Astrocyte (in vitro differentiated cells and primary cell): ENCODE measurements at regions not wholly inside any gene's neighbourhood (a gene's known extent, or its start where the extent isn't known, plus 50 kb on each side); places are given as distances from the start of the nearest gene placed in this dataset.

Experiments used
- DNase-seq: peaks from one replicate; pipeline ENCODE4 v3.0.0-alpha.2; 2010; ENCODE audit warnings: low read depth
- FAIRE-seq: peaks from 2 replicates; lab custom pipeline; 2011; peaks lifted over from hg19 to GRCh38; lab: Jason Lieb, UNC
- H2AFZ ChIP-seq: 2 replicates; pipeline ENCODE4 v1.6.0; 2012; ENCODE audit warnings: low read depth, low read length, inconsistent platforms
- H3K27ac ChIP-seq: 2 replicates; pipeline ENCODE4 v1.5.1; 2011; ENCODE audit warnings: low read depth, low read length, inconsistent platforms
- H3K27me3 ChIP-seq: 2 replicates; pipeline ENCODE4 v1.6.0; 2011; ENCODE audit warnings: low read length, inconsistent platforms; ENCODE audit not compliant: insufficient read depth
- H3K36me3 ChIP-seq: 2 replicates; pipeline ENCODE4 v1.5.1; 2011; ENCODE audit warnings: low read length, inconsistent platforms; ENCODE audit not compliant: insufficient read depth
- H3K4me1 ChIP-seq: 2 replicates; pipeline ENCODE4 v1.5.1; 2011; ENCODE audit warnings: low read length, inconsistent platforms; ENCODE audit not compliant: insufficient read depth
- H3K4me2 ChIP-seq: 2 replicates; pipeline ENCODE4 v1.6.0; 2012; ENCODE audit warnings: low read length, inconsistent platforms
- H3K4me3 ChIP-seq: 2 replicates; pipeline ENCODE4 v1.5.1; 2011; ENCODE audit warnings: low read depth, mild to moderate bottlenecking, low read length, inconsistent platforms; ENCODE audit not compliant: insufficient read depth
- H3K79me2 ChIP-seq: 2 replicates; pipeline ENCODE4 v1.6.0; 2012; ENCODE audit warnings: mild to moderate bottlenecking, low read length, inconsistent platforms; ENCODE audit not compliant: insufficient read depth
- H3K9ac ChIP-seq: 2 replicates; pipeline ENCODE4 v1.6.0; 2012; ENCODE audit warnings: mild to moderate bottlenecking, low read length, inconsistent platforms
- H3K9me3 ChIP-seq: 2 replicates; pipeline ENCODE4 v1.5.1; 2012; ENCODE audit warnings: low read depth, mild to moderate bottlenecking, low read length, inconsistent platforms; ENCODE audit not compliant: insufficient read depth
- H4K20me1 ChIP-seq: 2 replicates; pipeline ENCODE4 v1.6.0; 2012; ENCODE audit warnings: low read length, inconsistent platforms; ENCODE audit not compliant: insufficient read depth
- H3K27ac Mint-ChIP-seq: one replicate; pipeline ENCODE4 v1.8.0; 2021; ENCODE audit warnings: mild to moderate bottlenecking, mixed read lengths; ENCODE audit not compliant: unreplicated experiment
- H3K27me3 Mint-ChIP-seq: one replicate; pipeline ENCODE4 v1.8.0; 2021; ENCODE audit warnings: low read depth, mixed read lengths; ENCODE audit not compliant: unreplicated experiment
- H3K36me3 Mint-ChIP-seq: one replicate; pipeline ENCODE4 v1.8.0; 2021; ENCODE audit warnings: low read depth, mixed read lengths; ENCODE audit not compliant: unreplicated experiment
- H3K4me1 Mint-ChIP-seq: one replicate; pipeline ENCODE4 v1.8.0; 2021; ENCODE audit warnings: low read depth, mixed read lengths; ENCODE audit not compliant: unreplicated experiment
- H3K4me3 Mint-ChIP-seq: one replicate; pipeline ENCODE4 v1.8.0; 2021; ENCODE audit warnings: mild to moderate bottlenecking, moderate library complexity, mixed read lengths; ENCODE audit not compliant: unreplicated experiment
- H3K9me3 Mint-ChIP-seq: one replicate; pipeline ENCODE4 v1.8.0; 2021; ENCODE audit warnings: mild to moderate bottlenecking, mixed read lengths; ENCODE audit not compliant: unreplicated experiment
- EZH2 ChIP-seq: IDR thresholded peaks from 2 replicates; pipeline ENCODE4 v1.6.1; 2012; ENCODE audit warnings: mild to moderate bottlenecking, low read length, inconsistent platforms; ENCODE audit not compliant: insufficient read depth
- TF ChIP-seq, protein P1 (sequence below): IDR thresholded peaks from 2 replicates; pipeline ENCODE4 v1.5.1; 2011; ENCODE audit warnings: low read depth, mild to moderate bottlenecking, inconsistent platforms, low read length, moderate library complexity; ENCODE audit not compliant: insufficient read depth

- Histone ChIP-seq H3K27ac (no peak overlapping the region), H3K36me3 (no peaks in the 10 kb centered on the region), H3K4me1 (no peaks in the 10 kb centered on the region), H3K9ac (no peak overlapping the region), H4K20me1 (no peaks in the 10 kb centered on the region), H3K4me2 (no peak overlapping the region), H3K4me3 (no peak overlapping the region), H3K9me3 (no peaks in the 10 kb centered on the region), H2AFZ (no peak overlapping the region), H3K27me3 (no peaks in the 10 kb centered on the region), H3K79me2 (no peaks in the 10 kb centered on the region)
- TF ChIP-seq, protein P1, sequence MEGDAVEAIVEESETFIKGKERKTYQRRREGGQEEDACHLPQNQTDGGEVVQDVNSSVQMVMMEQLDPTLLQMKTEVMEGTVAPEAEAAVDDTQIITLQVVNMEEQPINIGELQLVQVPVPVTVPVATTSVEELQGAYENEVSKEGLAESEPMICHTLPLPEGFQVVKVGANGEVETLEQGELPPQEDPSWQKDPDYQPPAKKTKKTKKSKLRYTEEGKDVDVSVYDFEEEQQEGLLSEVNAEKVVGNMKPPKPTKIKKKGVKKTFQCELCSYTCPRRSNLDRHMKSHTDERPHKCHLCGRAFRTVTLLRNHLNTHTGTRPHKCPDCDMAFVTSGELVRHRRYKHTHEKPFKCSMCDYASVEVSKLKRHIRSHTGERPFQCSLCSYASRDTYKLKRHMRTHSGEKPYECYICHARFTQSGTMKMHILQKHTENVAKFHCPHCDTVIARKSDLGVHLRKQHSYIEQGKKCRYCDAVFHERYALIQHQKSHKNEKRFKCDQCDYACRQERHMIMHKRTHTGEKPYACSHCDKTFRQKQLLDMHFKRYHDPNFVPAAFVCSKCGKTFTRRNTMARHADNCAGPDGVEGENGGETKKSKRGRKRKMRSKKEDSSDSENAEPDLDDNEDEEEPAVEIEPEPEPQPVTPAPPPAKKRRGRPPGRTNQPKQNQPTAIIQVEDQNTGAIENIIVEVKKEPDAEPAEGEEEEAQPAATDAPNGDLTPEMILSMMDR: no peak
- no peak for TF ChIP-seq EZH2
- Mint-ChIP-seq H3K9me3 (no peaks in the 10 kb centered on the region), H3K36me3 (no peaks in the 10 kb centered on the region), H3K4me1 (no peaks in the 10 kb centered on the region), H3K27ac (no peak overlapping the region), H3K27me3 (no peaks in the 10 kb centered on the region), H3K4me3 (no peak overlapping the region)
- DNase-seq: no peak
- FAIRE-seq: no peak
These were observed 860.3 kb upstream of the NDST4 start for GRCh38 chr4:115973768-115974167.

GRCh38 chr4:115972967-115973366 lies 859.5 kb upstream of the NDST4 start:
- Mint-ChIP-seq H3K9me3 (no peaks in the 10 kb centered on the region), H3K27me3 (no peaks in the 10 kb centered on the region), H3K36me3 (no peaks in the 10 kb centered on the region), H3K4me3 (no peak overlapping the region), H3K4me1 (no peaks in the 10 kb centered on the region), H3K27ac (no peak overlapping the region)
- Histone ChIP-seq H3K4me2 (no peak overlapping the region), H3K4me3 (no peak overlapping the region), H3K79me2 (no peaks in the 10 kb centered on the region), H3K27ac (no peak overlapping the region), H3K27me3 (no peaks in the 10 kb centered on the region), H3K36me3 (no peaks in the 10 kb centered on the region), H2AFZ (no peak overlapping the region), H3K4me1 (no peaks in the 10 kb centered on the region), H4K20me1 (no peaks in the 10 kb centered on the region), H3K9ac (no peak overlapping the region), H3K9me3 (no peaks in the 10 kb centered on the region)
- no peak for FAIRE-seq
- TF ChIP-seq, protein P1: no peak
- no peak for TF ChIP-seq EZH2
- DNase-seq: no peak

DNA sequence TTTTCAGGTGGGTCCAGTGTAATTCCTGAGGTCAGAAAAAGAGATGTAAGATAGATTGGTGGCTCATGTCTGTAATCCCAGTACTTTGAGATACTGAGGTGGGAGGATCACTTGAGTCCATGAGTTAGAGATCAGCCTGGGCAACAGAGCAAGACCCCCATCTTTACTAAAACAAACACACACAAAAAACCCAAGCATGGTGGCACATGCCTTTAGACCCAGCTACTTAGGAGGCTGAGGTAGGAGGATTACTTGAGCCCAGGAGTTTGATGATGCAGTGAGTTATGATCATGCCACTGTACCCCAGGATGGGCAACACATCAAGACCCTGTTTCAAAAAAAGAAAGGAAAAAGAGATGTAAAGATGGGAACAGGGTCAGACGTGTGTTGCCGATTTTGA lies 857.4 kb upstream of the NDST4 start:
- Mint-ChIP-seq H3K4me1 (no peaks in the 10 kb centered on the region), H3K9me3 (no peaks in the 10 kb centered on the region), H3K36me3 (no peaks in the 10 kb centered on the region), H3K27ac (no peak overlapping the region), H3K27me3 (no peaks in the 10 kb centered on the region), H3K4me3 (no peak overlapping the region)
- DNase-seq: no peak
- Histone ChIP-seq H3K4me1 (no peaks in the 10 kb centered on the region), H3K79me2 (no peaks in the 10 kb centered on the region), H3K4me2 (no peak overlapping the region), H3K9ac (no peak overlapping the region), H4K20me1 (no peaks in the 10 kb centered on the region), H3K27me3 (no peaks in the 10 kb centered on the region), H3K27ac (no peak overlapping the region), H2AFZ (no peak overlapping the region), H3K9me3 (no peaks in the 10 kb centered on the region), H3K4me3 (no peak overlapping the region), H3K36me3 (no peaks in the 10 kb centered on the region)
- no peak for FAIRE-seq
- TF ChIP-seq, protein P1: no peak
- TF ChIP-seq EZH2: no peak
